ENCODE measurements at regions not wholly inside any gene's neighbourhood (a gene's known extent, or its start where the extent isn't known, plus 50 kb on each side); places are given as distances from the start of the nearest gene placed in this dataset.

DNA sequence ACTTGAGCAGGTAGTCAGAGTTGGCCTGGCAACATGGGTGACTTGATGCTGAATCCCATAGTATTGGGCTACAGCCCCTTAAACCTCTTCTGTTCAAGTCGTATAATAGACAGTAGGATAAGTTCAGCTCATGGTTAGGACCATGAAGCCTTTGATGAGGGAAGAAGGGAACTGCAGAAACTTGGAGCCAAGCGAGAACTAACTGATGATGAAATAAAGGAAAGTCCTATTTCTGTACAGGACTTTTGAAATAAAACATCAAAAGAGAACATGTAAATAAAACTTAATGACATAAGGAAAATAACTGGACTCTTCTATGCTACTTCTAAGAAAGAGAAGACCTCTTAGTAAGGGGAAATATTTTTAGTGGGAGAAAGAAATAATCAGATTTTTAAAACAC is 51.2 kb upstream of the UGP2 start:
- H3K4me3 ChIP-seq: no peak overlapping the region
- in situ Hi-C loops (cut with MboI; ENCODE audit: low sequenced_read_pairs in 4 of 4): no loop called here
- ATAC-seq (no peak), DNase-seq (no peak)
- H3K27ac ChIP-seq: no peak overlapping the region
- TF ChIP-seq, protein P1, sequence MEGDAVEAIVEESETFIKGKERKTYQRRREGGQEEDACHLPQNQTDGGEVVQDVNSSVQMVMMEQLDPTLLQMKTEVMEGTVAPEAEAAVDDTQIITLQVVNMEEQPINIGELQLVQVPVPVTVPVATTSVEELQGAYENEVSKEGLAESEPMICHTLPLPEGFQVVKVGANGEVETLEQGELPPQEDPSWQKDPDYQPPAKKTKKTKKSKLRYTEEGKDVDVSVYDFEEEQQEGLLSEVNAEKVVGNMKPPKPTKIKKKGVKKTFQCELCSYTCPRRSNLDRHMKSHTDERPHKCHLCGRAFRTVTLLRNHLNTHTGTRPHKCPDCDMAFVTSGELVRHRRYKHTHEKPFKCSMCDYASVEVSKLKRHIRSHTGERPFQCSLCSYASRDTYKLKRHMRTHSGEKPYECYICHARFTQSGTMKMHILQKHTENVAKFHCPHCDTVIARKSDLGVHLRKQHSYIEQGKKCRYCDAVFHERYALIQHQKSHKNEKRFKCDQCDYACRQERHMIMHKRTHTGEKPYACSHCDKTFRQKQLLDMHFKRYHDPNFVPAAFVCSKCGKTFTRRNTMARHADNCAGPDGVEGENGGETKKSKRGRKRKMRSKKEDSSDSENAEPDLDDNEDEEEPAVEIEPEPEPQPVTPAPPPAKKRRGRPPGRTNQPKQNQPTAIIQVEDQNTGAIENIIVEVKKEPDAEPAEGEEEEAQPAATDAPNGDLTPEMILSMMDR (IDR thresholded peaks at IDR 0.05 in 4 of 5, conservative IDR thresholded peaks at IDR 0.05 in 1 of 5): no peak
- no peak for TF ChIP-seq POLR2A (IDR thresholded peaks at IDR 0.05)
- H3K27me3 ChIP-seq: no peaks in the 10 kb centered on the region
- H3K4me1 ChIP-seq: peaks cover 14 to 46% of the 10 kb centered on the region in 2 donors
- intact Hi-C loops (cut with DNase I; ENCODE audit: low total_unique reads): no loop called here
- no peaks in the 10 kb centered on the region for H3K36me3 ChIP-seq
- H3K9me3 ChIP-seq: no peaks in the 10 kb centered on the region

DNA sequence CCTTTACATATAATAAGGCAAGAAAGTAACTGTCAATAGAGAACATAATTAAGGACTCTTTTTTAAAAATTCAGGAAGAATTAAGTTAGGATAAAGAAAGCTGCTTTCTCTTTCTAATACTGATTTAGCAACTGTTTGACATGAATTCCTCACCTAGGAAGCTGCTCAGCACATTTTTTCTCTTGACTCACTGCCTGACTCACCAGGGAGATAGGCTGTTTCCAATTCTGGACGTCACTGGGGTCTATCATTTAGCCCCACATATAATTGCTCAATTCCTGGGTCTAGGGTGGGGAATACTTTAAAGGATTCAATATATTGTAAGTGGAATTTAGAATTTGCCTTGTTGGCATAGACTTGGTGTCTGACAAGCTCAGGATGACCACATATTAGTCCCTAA is 50.8 kb upstream of the UGP2 start:
- peak; percentile 53 to 78 for ATAC-seq
- TF ChIP-seq, protein P1 (IDR thresholded peaks at IDR 0.05 in 4 of 5, conservative IDR thresholded peaks at IDR 0.05 in 1 of 5): no peak
- TF ChIP-seq POLR2A (IDR thresholded peaks at IDR 0.05): no peak
- no peaks in the 10 kb centered on the region for H3K9me3 ChIP-seq
- intact Hi-C loops (cut with DNase I; ENCODE audit: low total_unique reads): no loop called here
- peaks cover 14 to 46% of the 10 kb centered on the region in 2 donors for H3K4me1 ChIP-seq
- no peaks in the 10 kb centered on the region for H3K36me3 ChIP-seq
- DNase-seq: no peak
- in situ Hi-C loops (cut with MboI; ENCODE audit: low sequenced_read_pairs in 4 of 4): no loop called here
- no peaks in the 10 kb centered on the region for H3K27me3 ChIP-seq
- H3K4me3 ChIP-seq: no peak overlapping the region
- peak overlapping the region in 3 of 4 donors; percentile 9 to 46 (median 17) for H3K27ac ChIP-seq

DNA sequence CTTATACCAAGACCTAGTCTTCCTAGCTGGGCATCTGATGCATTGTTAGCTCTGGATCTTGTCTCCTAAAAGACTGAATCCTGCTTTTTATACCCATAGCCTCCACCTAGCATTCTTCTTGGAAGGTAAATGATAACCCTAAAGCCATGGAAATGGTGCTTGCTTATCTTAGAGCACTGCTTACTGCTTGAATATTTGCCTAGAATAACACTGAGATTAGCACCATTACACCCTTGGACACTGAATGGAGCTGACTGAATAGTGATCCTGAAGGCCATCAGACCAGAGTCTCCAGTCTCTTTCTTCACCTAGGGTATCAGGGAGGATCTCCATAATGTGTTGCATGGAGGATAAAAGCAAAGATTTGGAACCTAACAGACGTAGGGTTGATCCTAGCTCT is 50.3 kb upstream of the UGP2 start:
- no peak for DNase-seq
- no peaks in the 10 kb centered on the region for H3K9me3 ChIP-seq
- TF ChIP-seq POLR2A (IDR thresholded peaks at IDR 0.05): no peak
- TF ChIP-seq, protein P1 (IDR thresholded peaks at IDR 0.05 in 4 of 5, conservative IDR thresholded peaks at IDR 0.05 in 1 of 5): no peak
- in situ Hi-C loops (cut with MboI; ENCODE audit: low sequenced_read_pairs in 4 of 4): no loop called here
- no peak overlapping the region for H3K4me3 ChIP-seq
- intact Hi-C loops (cut with DNase I; ENCODE audit: low total_unique reads): no loop called here
- no peaks in the 10 kb centered on the region for H3K36me3 ChIP-seq
- H3K27me3 ChIP-seq: no peaks in the 10 kb centered on the region
- H3K4me1 ChIP-seq: peaks cover 14 to 46% of the 10 kb centered on the region in 2 donors
- ATAC-seq: no peak
- peak overlapping the region in 3 of 4 donors; percentile 9 to 46 (median 17) for H3K27ac ChIP-seq

Data from gastrocnemius medialis (tissue), 4 donors.